Testis (tissue), 2 donors: ENCODE measurements at regions not wholly inside any gene's neighbourhood (a gene's known extent, or its start where the extent isn't known, plus 50 kb on each side); places are given as distances from the start of the nearest gene placed in this dataset.

Experiments used
- POLR2A ChIP-seq: fragments of 450-650 bp; IDR thresholded peaks from one replicate; pipeline ENCODE4 v1.6.1; 2017; ENCODE audit warnings: antibody characterized with exemption, mild to moderate bottlenecking, moderate library complexity
- TF ChIP-seq, protein P1 (sequence below), 3 experiments: fragments of 450-650 bp in 2 of 3; fragments of 200-600 bp in 1 of 3; sonication (generic) in 1 of 3; IDR thresholded peaks; one replicate each; pipeline ENCODE4 v1.5.1; 2016 to 2019; ENCODE audit warnings: antibody characterized with exemption in 3 of 3, mild to moderate bottlenecking in 2 of 3, moderate library complexity in 1 of 3

DNA sequence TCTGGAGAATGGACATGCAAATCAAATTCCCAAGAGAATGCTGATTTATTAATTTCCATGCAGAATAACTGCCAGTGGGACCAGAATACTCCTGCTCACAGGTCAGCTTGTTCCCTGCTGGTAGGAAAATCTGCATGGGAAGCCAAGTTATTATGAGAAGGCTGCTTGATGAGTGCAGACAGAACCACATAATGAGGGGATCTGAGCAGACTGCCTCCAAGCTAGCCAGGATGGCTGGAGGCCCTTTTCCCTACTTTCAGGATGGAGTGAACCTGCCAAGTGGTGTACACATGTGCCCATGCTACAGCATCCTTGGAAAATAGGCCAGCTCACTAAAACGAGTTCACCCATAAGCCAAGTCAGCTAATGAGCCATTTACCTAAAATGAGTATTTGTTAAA lies 55.2 kb upstream of the ZBED5 start:
- TF ChIP-seq, protein P1, sequence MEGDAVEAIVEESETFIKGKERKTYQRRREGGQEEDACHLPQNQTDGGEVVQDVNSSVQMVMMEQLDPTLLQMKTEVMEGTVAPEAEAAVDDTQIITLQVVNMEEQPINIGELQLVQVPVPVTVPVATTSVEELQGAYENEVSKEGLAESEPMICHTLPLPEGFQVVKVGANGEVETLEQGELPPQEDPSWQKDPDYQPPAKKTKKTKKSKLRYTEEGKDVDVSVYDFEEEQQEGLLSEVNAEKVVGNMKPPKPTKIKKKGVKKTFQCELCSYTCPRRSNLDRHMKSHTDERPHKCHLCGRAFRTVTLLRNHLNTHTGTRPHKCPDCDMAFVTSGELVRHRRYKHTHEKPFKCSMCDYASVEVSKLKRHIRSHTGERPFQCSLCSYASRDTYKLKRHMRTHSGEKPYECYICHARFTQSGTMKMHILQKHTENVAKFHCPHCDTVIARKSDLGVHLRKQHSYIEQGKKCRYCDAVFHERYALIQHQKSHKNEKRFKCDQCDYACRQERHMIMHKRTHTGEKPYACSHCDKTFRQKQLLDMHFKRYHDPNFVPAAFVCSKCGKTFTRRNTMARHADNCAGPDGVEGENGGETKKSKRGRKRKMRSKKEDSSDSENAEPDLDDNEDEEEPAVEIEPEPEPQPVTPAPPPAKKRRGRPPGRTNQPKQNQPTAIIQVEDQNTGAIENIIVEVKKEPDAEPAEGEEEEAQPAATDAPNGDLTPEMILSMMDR (IDR thresholded peaks at IDR 0.05): no peak
- no peak for TF ChIP-seq POLR2A
